KMS-11 (cell line): ENCODE measurements at regions not wholly inside any gene's neighbourhood (a gene's known extent, or its start where the extent isn't known, plus 50 kb on each side); places are given as distances from the start of the nearest gene placed in this dataset.

Experiments
- H2AFZ ChIP-seq: fragments of 200-600 bp; sonication (generic); 2 replicates; pipeline ENCODE4 v1.6.1; 2016; ENCODE audit warnings: antibody characterized with exemption, mixed run types, low read depth
- H3K27ac ChIP-seq: fragments of 200-600 bp; sonication (generic); 2 replicates; pipeline ENCODE4 v1.6.1; 2016; ENCODE audit warnings: mild to moderate bottlenecking, mixed run types
- H3K27me3 ChIP-seq: fragments of 200-600 bp; sonication (generic); 2 replicates; pipeline ENCODE4 v1.6.1; 2017; ENCODE audit warnings: mild to moderate bottlenecking, low read depth, mixed run types, moderate library complexity; ENCODE audit not compliant: insufficient read depth
- H3K36me3 ChIP-seq: fragments of 200-600 bp; sonication (generic); 2 replicates; pipeline ENCODE4 v1.6.1; 2017; ENCODE audit warnings: mild to moderate bottlenecking, mixed run types; ENCODE audit not compliant: insufficient read depth
- H3K4me1 ChIP-seq: fragments of 200-600 bp; sonication (generic); 2 replicates; pipeline ENCODE4 v1.6.1; 2016; ENCODE audit warnings: mild to moderate bottlenecking, low read depth, mixed run types; ENCODE audit not compliant: poor library complexity, severe bottlenecking
- H3K4me2 ChIP-seq: fragments of 200-600 bp; sonication (generic); 2 replicates; pipeline ENCODE4 v1.7.0; 2016; ENCODE audit warnings: mild to moderate bottlenecking, mixed run types
- H3K4me3 ChIP-seq: fragments of 200-600 bp; sonication (generic); IDR thresholded peaks from 2 replicates; pipeline ENCODE4 v1.6.1; 2017; ENCODE audit warnings: low read depth, low read length, mixed read lengths; ENCODE audit not compliant: insufficient read depth
- H3K79me2 ChIP-seq: fragments of 200-600 bp; sonication (generic); 2 replicates; pipeline ENCODE4 v1.6.1; 2016; ENCODE audit warnings: low read depth, mixed run types; ENCODE audit not compliant: insufficient read depth
- H3K9ac ChIP-seq: fragments of 200-600 bp; sonication (generic); 2 replicates; pipeline ENCODE4 v1.6.1; 2016; ENCODE audit warnings: mild to moderate bottlenecking, mixed run types
- H4K20me1 ChIP-seq: fragments of 200-600 bp; sonication (generic); 2 replicates; pipeline ENCODE4 v1.6.1; 2016; ENCODE audit warnings: mild to moderate bottlenecking, mixed run types; ENCODE audit not compliant: insufficient read depth
- CTCF ChIP-seq: fragments of 200-600 bp; sonication (generic); conservative IDR thresholded peaks from 2 replicates; pipeline ENCODE4 v1.6.1; 2017; ENCODE audit warnings: low read depth, mild to moderate bottlenecking, antibody characterized with exemption, low read length, moderate library complexity, mixed read lengths

- TF ChIP-seq CTCF: no peak
- Histone ChIP-seq H2AFZ (no peak overlapping the region), H3K36me3 (no peaks in the 10 kb centered on the region), H3K27me3 (no peaks in the 10 kb centered on the region), H3K4me3 (no peak overlapping the region), H3K4me1 (no peaks in the 10 kb centered on the region), H3K9ac (no peak overlapping the region), H4K20me1 (no peaks in the 10 kb centered on the region), H3K79me2 (no peaks in the 10 kb centered on the region), H3K27ac (no peak overlapping the region), H3K4me2 (no peak overlapping the region)
Observed at GRCh38 chr4:66522244-66522643, 852.0 kb upstream of the EPHA5 start.

- Histone ChIP-seq H3K4me3 (no peak overlapping the region), H3K4me2 (no peak overlapping the region), H4K20me1 (no peaks in the 10 kb centered on the region), H3K79me2 (no peaks in the 10 kb centered on the region), H3K36me3 (no peaks in the 10 kb centered on the region), H2AFZ (no peak overlapping the region), H3K27me3 (no peaks in the 10 kb centered on the region), H3K27ac (no peak overlapping the region), H3K4me1 (no peaks in the 10 kb centered on the region), H3K9ac (no peak overlapping the region)
- no peak for TF ChIP-seq CTCF
Observed at GRCh38 chr4:66516940-66517339, 846.7 kb upstream of the EPHA5 start.

- no peaks in the 10 kb centered on the region for H3K27me3 ChIP-seq
- no peak for TF ChIP-seq CTCF
- H3K9ac ChIP-seq: no peak overlapping the region
- H3K4me2 ChIP-seq: no peak overlapping the region
- no peak overlapping the region for H2AFZ ChIP-seq
- H3K4me3 ChIP-seq: no peak overlapping the region
- H3K27ac ChIP-seq: no peak overlapping the region
- H3K79me2 ChIP-seq: no peaks in the 10 kb centered on the region
- no peaks in the 10 kb centered on the region for H4K20me1 ChIP-seq
- no peaks in the 10 kb centered on the region for H3K36me3 ChIP-seq
- H3K4me1 ChIP-seq: no peaks in the 10 kb centered on the region
Observed at GRCh38 chr4:66506985-66507384, 836.7 kb upstream of the EPHA5 start.

GRCh38 chr4:66501997-66502396 is 831.7 kb upstream of the EPHA5 start:
- no peak for TF ChIP-seq CTCF
- Histone ChIP-seq H3K4me2 (no peak overlapping the region), H2AFZ (no peak overlapping the region), H3K79me2 (no peaks in the 10 kb centered on the region), H3K9ac (no peak overlapping the region), H3K27me3 (no peaks in the 10 kb centered on the region), H3K36me3 (no peaks in the 10 kb centered on the region), H3K4me1 (no peaks in the 10 kb centered on the region), H4K20me1 (no peaks in the 10 kb centered on the region), H3K4me3 (no peak overlapping the region), H3K27ac (no peak overlapping the region)

GRCh38 chr4:66490729-66491128 is 820.4 kb upstream of the EPHA5 start:
- Histone ChIP-seq H4K20me1 (no peaks in the 10 kb centered on the region), H3K4me3 (no peak overlapping the region), H3K4me1 (no peaks in the 10 kb centered on the region), H3K27ac (no peak overlapping the region), H2AFZ (no peak overlapping the region), H3K27me3 (no peaks in the 10 kb centered on the region), H3K4me2 (no peak overlapping the region), H3K36me3 (no peaks in the 10 kb centered on the region), H3K79me2 (no peaks in the 10 kb centered on the region), H3K9ac (no peak overlapping the region)
- TF ChIP-seq CTCF: no peak
